HEK293 (cell line): ENCODE measurements at regions not wholly inside any gene's neighbourhood (a gene's known extent, or its start where the extent isn't known, plus 50 kb on each side); places are given as distances from the start of the nearest gene placed in this dataset.

ENCODE experiments used
- CTCF ChIP-seq: fragments of 450-650 bp; formaldehyde crosslinking; IDR thresholded peaks from 2 replicates; pipeline ENCODE4 v1.5.1; 2016; ENCODE audit warnings: missing biosample characterization, missing genetic modification characterization
- KLF8 ChIP-seq: fragments of 450-650 bp; formaldehyde crosslinking; IDR thresholded peaks from 2 replicates; pipeline ENCODE4 v1.5.1; 2016; ENCODE audit warnings: missing biosample characterization, missing genetic modification characterization
- KLF9 ChIP-seq: fragments of 450-650 bp; formaldehyde crosslinking; IDR thresholded peaks from 2 replicates; pipeline ENCODE4 v1.5.1; 2016; ENCODE audit warnings: missing biosample characterization, missing genetic modification characterization, low read depth
- ZNF335 ChIP-seq: fragments of 450-650 bp; formaldehyde crosslinking; conservative IDR thresholded peaks from 2 replicates; pipeline ENCODE4 v1.5.1; 2016; ENCODE audit warnings: missing biosample characterization, missing genetic modification characterization

- TF ChIP-seq ZNF335 (tag by site-specific recombination) (no peak), KLF9 (tag by site-specific recombination) (no peak), CTCF (tag by site-specific recombination) (no peak), KLF8 (tag by site-specific recombination) (no peak)
These were observed 88.6 kb upstream of the E2F3 start for GRCh38 chr6:20313051-20313450.
